Activated CD4-positive, alpha-beta T cell treated with anti-CD3 and anti-CD28 coated beads, Interleukin-2, amount 50 U/mL, for 48 hours (primary cell): ENCODE measurements at regions not wholly inside any gene's neighbourhood (a gene's known extent, or its start where the extent isn't known, plus 50 kb on each side); places are given as distances from the start of the nearest gene placed in this dataset.
"Not testable (repeated sequence)": the region's sequence is repeated elsewhere in the genome, so short reads cannot be mapped to it uniquely, and the experiment has no call there.

Experiments used
- DNase-seq, 2 experiments: peaks; one replicate each; pipeline ENCODE4 v3.0.0-alpha.2; 2020

- DNase-seq = no peak
These were observed 2668.2 kb upstream of the PCDH20 start for GRCh38 chr13:64083811-64084210.

DNA sequence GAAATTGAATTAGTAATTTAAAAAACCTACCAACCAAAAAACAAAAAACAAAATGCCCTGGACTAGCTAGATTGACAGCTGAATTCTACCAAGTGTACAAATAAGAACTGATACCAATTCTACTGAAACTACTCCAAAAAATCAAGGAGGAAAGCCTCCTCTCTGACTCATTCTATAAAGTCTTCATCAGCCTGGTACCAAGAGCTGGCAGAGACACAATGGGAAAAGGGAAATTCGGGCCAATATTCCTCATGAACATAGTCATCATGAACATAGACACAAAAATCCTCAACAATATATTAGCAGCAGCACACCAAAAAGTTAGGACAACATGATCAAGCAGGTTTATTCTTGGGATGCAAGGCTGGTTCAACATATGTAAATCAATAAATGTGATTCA is 2667.7 kb upstream of the PCDH20 start:
- DNase-seq = no peak

GRCh38 chr13:64078480-64078936 is 2662.9 kb upstream of the PCDH20 start:
- DNase-seq = no peak

DNA sequence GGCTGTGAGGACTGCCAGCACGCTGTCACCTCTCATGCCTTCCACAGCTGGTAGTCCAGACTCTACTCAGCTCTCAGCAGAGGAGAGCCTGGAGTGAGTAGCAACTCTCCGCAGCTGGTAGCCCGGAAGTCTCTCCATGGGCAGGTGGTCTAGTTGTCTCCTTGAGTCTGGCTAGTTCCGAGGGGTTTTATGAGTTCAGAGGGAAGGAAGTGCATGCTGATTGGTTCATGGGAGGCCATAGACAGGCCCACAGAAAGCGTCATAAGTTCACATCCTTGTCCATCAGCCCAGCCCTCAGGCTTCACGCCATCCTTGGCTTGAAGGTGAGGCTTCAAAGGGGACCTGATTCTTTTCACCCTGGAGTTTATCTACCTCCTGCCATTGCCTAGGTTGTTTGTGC is 2662.4 kb upstream of the PCDH20 start:
- no peak for DNase-seq

DNA sequence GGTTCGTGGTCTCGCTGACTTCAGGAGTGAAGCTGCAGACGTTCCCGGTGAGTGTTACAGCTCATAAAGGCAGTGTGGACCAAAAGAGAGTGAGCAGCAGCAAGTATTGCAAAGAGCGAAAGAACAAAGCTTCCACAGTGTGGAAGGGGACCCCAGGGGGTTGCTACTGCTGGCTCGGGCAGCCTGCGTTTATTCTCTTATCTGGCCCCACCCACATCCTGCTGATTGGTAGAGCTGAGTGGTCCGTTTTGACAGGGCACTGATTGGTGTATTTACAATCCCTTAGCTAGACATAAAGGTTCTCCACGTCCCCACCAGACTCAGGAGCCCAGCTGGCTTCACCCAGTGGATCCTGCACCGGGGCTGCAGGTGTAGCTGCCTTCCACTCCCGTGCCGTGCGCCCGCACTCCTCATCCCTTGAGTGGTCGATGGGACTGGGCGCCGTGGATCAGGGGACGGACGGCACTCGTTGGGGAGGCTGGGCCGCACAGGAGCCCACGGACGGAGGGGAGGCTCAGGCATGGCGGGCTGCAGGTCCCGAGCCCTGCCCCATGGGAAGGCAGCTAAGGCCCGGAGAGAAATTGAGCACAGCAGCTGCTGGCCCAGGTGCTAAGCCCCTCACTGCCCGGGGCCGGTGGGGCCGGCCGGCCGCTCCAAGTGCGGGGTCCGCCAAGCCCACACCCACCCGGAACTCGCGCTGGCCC is 2661.6 kb upstream of the PCDH20 start:
- not testable (repeated sequence) for DNase-seq

DNA sequence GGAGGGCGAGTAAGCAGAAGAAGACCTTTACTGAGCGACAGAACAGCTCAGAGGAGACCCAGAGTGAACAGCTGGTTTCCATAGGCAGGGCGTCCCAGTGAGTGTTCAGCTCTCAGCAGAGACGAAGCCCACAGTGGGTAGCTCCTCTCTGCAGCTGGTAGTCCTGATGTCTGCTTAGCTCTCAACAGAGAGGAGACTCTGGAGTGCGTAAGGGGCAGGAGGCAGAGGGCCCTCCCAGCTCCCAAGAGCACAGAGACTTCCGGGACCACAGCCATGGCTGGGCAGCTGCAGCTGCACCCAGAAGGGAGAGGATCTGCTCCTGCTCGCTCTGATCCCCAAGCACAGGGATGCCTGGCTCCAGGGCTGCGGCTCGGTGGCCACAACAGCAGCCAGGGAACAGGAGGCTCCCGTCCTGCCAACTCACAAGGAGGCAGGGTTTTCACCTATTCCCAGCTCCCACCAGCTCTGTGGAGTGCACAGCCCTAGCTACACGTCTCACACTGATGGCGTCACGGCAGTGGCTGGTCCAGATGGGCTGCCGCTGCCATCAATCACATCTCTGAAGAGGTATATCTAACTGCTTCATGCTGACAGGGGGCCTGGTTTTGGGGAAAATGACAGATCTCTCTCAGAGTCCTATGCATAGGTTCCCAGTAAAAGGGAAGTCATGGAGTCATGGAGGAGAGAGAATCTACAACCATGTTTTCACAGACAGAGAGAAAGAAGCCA is 2660.1 kb upstream of the PCDH20 start:
- DNase-seq = no peak

GRCh38 chr13:64074971-64075474 is 2659.4 kb upstream of the PCDH20 start:
- DNase-seq = no peak

DNA sequence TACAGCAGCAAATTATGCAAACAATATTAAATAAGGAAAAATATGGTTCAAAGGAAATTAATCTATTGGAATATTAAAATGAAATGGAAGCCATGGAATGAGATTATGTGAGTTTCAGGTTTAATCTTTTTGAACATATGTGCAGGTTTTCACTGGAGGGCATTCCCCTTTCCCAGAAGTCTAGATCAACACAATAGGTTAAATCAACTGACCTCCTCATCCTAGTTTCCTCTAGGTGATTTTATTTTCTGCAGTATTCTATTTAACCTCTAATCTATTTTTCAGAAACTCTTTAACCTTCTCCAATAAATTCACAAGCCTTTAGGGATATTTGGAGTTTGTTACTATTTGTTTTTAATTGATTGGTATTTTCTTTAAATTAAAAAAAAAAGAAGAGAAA is 2657.6 kb upstream of the PCDH20 start:
- no peak for DNase-seq

GRCh38 chr13:64071352-64071751 is 2655.7 kb upstream of the PCDH20 start:
- no peak for DNase-seq

GRCh38 chr13:64069892-64070291 is 2654.2 kb upstream of the PCDH20 start:
- no peak for DNase-seq

- DNase-seq = no peak
These were observed 2651.1 kb upstream of the PCDH20 start for GRCh38 chr13:64066711-64067110.

DNA sequence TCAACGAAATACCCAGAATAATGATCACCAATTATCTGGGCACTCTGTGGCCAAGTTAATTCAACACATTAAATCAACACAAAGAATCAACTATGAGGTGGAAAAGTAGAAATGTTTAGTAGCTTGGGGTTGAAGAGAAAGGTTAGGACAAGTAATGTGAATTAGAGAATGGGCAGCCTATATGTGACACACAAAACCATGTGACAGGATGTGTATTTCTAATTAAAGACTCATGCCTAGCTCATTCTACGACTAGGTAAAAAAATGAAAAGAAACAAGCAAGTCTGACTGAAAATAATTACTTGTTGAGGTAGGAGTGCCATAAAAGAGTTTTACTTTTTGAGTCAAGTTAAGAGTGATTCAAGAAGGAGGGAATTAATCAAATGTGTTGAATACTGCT is 2646.0 kb upstream of the PCDH20 start:
- no peak for DNase-seq

DNA sequence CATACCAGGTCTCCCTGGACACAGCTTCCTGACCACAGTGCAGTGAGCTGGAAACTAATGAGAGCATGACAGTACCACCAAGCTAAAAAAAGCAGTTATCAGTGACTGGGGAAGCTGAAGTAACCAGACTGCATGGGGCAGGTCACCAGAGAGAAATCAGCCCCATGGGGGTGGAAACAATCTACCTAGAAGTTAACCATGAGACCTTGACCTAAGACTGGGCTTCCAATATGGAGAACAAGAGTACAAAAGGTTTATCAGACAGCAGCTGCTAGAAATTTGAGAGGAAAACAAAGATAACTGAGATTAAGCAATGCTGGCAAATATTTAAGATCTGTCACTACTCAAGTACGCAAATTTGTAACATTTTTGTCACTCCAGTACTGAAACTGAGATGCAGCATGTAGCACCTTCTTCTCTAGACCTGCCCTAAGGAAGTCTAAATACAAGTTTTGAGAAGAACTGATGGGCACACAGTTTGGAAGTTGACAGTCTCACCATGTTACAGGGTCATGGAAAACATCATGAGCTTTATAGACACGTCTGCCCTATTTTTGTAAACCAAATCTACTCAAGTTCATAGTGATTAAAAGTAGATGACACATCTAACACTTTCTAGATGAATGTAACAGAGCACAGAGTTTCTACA is 2641.8 kb upstream of the PCDH20 start:
- DNase-seq = no peak

DNA sequence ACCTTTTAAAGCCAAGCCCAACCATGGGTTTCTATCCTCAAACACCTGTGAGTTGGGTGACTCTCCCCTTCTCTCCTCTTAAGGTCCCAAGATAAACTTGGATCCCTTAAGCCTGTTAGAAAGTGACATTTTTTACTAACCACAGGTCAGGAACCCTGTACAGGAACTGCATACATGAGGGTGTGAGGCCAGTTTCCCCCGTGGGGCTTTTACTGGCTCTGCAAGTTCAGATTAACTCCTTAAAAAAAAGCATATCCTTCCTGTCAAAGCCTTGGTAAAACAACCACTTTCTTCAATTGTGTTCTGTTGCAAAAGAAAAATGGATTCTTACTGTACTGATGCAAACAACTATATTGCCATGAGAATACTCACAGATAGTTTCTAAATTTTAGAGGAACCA is 2638.7 kb upstream of the PCDH20 start:
- DNase-seq = no peak

GRCh38 chr13:64052521-64052920 is 2636.9 kb upstream of the PCDH20 start:
- no peak for DNase-seq

GRCh38 chr13:64051278-64051677 is 2635.6 kb upstream of the PCDH20 start:
- DNase-seq = no peak

DNA sequence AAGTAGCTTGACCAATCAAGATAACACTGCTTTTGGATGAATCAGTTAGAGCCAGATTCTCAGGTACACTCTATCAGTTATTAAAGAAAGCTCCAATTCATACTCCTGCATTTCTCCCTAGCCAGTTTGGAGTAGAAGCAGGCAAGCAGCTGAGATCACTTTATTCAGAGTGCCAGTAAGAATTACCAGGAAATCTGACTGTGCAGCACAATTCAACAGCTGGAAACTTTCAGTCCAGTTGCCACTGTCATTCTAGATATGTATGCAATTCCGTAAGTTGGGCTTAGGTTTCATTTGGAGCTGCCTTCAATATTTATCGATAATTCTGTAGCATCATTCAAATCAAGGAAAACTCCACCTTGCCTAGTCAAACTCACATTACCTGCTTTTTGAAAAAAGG is 2625.6 kb upstream of the PCDH20 start:
- DNase-seq = no peak

DNA sequence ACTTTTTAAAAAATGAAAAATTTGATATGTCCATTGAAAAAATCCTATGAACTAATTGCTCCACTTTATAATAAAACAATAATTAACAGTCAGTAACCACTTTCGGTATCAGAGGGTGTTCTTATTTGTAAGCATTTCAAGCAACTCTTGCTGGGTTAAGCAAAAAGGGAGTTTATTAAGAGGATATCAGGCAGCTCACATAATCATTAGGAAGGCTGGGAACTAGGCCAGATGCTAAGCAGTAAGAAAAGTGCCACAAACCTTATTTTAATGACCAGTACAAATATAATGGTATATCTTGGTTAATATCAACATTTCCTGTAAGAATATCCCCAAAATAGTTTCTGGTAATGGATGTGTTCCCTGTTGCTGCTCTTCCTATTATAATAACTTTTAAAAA is 2618.3 kb upstream of the PCDH20 start:
- no peak for DNase-seq

- DNase-seq = no peak
These were observed 2613.9 kb upstream of the PCDH20 start for GRCh38 chr13:64029343-64030093.

DNA sequence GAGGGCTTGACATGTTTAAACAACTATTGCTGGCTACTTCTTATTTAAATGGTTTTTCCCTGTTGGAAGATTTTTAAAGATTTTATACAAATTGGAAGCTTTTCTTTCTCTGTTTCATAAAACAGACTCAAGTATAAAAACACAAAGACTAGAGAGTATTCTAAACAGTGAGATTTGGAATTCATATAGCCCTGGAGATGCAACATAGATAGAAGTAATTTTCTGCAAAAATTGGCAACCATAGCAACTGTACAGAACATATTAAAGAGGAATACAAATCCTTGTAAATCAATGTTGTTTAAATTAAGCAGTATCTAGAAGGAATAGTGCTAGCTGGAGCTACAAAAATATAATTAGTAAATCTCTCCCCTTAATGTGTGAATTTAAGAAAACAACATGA is 2612.9 kb upstream of the PCDH20 start:
- no peak for DNase-seq

- no peak for DNase-seq
These were observed 2604.5 kb upstream of the PCDH20 start for GRCh38 chr13:64020126-64020525.

DNA sequence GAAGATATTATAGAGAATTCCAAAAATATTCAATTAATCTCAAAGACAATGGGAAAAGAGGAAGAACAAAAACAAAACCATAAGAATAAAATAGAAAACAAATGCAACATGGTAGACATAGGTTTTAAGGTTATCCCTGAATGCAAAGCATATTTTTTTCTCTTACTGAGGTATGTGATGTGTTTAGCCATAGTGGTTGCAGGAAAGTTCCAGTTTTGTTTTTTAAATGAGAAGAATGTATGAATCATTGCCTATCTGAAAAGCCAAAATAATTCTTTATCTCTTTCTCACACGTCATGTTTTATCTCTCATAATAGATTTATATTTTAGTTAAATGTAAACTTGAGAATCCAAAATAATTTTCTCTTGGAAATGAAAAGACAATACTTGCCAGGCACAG is 2591.7 kb upstream of the PCDH20 start:
- DNase-seq = no peak

GRCh38 chr13:64000321-64000720 is 2584.7 kb upstream of the PCDH20 start:
- no peak for DNase-seq
